K562 (cell line): ENCODE measurements at regions not wholly inside any gene's neighbourhood (a gene's known extent, or its start where the extent isn't known, plus 50 kb on each side); places are given as distances from the start of the nearest gene placed in this dataset.

Source experiments
- HDAC6 ChIP-seq: IDR thresholded peaks from 2 replicates; pipeline ENCODE4 v1.6.1; 2012; ENCODE audit warnings: low read depth, mild to moderate bottlenecking, control low read depth, inconsistent platforms, low read length, moderate library complexity
- TF ChIP-seq, protein P1 (sequence below), 3 experiments: IDR thresholded peaks in 2 of 3; conservative IDR thresholded peaks in 1 of 3; 2 replicates each; pipeline ENCODE4 v1.5.1; 2011 to 2012; ENCODE audit warnings: low read length in 3 of 3, mild to moderate bottlenecking in 3 of 3, control low read depth in 2 of 3, improper control_type of control experiment in 1 of 3, inconsistent platforms in 1 of 3, low read depth in 1 of 3, mixed read lengths in 1 of 3, moderate library complexity in 1 of 3; ENCODE audit not compliant: insufficient read depth in 2 of 3
- TF ChIP-seq, protein P2 (sequence below): fragments of 250-450 bp; sonication (Bioruptor Pico); IDR thresholded peaks from 2 replicates; pipeline ENCODE4 v1.4.0; 2020; ENCODE audit warnings: mild to moderate bottlenecking, moderate library complexity, borderline replicate concordance

DNA sequence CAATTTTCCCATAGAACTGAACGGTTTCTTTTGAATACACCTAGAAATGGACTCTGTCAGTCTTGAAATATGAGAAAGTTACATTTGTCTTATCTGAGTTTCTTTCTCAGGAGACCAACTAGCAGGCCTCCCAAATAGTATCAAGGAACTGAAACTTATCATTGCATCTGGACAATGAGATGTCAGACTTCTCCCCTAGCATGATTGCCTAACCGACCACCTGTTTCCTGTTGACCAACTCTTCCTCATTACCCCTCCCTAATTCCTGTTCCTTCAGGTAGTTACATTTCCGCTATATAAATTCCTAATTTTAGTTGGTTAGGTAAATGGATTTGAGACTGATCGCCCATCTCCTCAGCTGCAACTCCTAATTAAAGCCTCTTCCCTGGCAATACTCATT lies 1587.3 kb downstream of the NCAM2 start:
- TF ChIP-seq, protein P1, sequence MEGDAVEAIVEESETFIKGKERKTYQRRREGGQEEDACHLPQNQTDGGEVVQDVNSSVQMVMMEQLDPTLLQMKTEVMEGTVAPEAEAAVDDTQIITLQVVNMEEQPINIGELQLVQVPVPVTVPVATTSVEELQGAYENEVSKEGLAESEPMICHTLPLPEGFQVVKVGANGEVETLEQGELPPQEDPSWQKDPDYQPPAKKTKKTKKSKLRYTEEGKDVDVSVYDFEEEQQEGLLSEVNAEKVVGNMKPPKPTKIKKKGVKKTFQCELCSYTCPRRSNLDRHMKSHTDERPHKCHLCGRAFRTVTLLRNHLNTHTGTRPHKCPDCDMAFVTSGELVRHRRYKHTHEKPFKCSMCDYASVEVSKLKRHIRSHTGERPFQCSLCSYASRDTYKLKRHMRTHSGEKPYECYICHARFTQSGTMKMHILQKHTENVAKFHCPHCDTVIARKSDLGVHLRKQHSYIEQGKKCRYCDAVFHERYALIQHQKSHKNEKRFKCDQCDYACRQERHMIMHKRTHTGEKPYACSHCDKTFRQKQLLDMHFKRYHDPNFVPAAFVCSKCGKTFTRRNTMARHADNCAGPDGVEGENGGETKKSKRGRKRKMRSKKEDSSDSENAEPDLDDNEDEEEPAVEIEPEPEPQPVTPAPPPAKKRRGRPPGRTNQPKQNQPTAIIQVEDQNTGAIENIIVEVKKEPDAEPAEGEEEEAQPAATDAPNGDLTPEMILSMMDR (IDR thresholded peaks at IDR 0.05 in 2 of 3, conservative IDR thresholded peaks at IDR 0.05 in 1 of 3; ENCODE audit: insufficient read depth in 2 of 3, low read depth in 1 of 3, low read length in 3 of 3) = no peak
- no peak for TF ChIP-seq HDAC6
- TF ChIP-seq, protein P2, sequence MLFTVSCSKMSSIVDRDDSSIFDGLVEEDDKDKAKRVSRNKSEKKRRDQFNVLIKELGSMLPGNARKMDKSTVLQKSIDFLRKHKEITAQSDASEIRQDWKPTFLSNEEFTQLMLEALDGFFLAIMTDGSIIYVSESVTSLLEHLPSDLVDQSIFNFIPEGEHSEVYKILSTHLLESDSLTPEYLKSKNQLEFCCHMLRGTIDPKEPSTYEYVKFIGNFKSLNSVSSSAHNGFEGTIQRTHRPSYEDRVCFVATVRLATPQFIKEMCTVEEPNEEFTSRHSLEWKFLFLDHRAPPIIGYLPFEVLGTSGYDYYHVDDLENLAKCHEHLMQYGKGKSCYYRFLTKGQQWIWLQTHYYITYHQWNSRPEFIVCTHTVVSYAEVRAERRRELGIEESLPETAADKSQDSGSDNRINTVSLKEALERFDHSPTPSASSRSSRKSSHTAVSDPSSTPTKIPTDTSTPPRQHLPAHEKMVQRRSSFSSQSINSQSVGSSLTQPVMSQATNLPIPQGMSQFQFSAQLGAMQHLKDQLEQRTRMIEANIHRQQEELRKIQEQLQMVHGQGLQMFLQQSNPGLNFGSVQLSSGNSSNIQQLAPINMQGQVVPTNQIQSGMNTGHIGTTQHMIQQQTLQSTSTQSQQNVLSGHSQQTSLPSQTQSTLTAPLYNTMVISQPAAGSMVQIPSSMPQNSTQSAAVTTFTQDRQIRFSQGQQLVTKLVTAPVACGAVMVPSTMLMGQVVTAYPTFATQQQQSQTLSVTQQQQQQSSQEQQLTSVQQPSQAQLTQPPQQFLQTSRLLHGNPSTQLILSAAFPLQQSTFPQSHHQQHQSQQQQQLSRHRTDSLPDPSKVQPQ (CRISPR knock-in tag) = no peak
